Ovary (tissue), 7 donors: ENCODE measurements at regions not wholly inside any gene's neighbourhood (a gene's known extent, or its start where the extent isn't known, plus 50 kb on each side); places are given as distances from the start of the nearest gene placed in this dataset.
"Not testable (repeated sequence)": the region's sequence is repeated elsewhere in the genome, so short reads cannot be mapped to it uniquely, and the experiment has no call there.

ENCODE experiments used
- DNase-seq, 5 donors: peaks; one replicate each; pipeline ENCODE4 v3.0.0-alpha.2; 2019 to 2020
- H3K27ac ChIP-seq, 2 donors: fragments of 200-600 bp; one replicate each; pipeline versions ENCODE4 v1.5.1 to v1.8.0; 2019 to 2022
- H3K27me3 ChIP-seq: fragments of 200-600 bp; one replicate; pipeline ENCODE4 v1.8.0; 2022
- H3K36me3 ChIP-seq: fragments of 200-600 bp; sonication (generic); one replicate; pipeline ENCODE4 v1.5.1; 2019
- H3K4me1 ChIP-seq: one replicate; pipeline ENCODE4 v1.8.1; 2013; ENCODE audit warnings: mild to moderate bottlenecking, moderate library complexity; ENCODE audit not compliant: insufficient read depth
- H3K4me3 ChIP-seq: fragments of 200-600 bp; sonication (generic); one replicate; pipeline ENCODE4 v1.5.1; 2017
- H3K9me3 ChIP-seq, 2 donors: fragments of 200-600 bp in 1 of 2; sonication (generic) in 1 of 2; one replicate each; pipeline versions ENCODE4 v1.5.1 to v1.8.1; 2013 to 2019; ENCODE audit warnings: mild to moderate bottlenecking in 1 of 2, moderate library complexity in 1 of 2
- EP300 ChIP-seq: sonication (generic); formaldehyde crosslinking; IDR thresholded peaks from one replicate; pipeline ENCODE4 v1.6.1; 2017; ENCODE audit warnings: antibody characterized with exemption
- POLR2A ChIP-seq: fragments of 450-650 bp; IDR thresholded peaks from one replicate; pipeline ENCODE4 v1.6.1; 2017; ENCODE audit warnings: antibody characterized with exemption, mild to moderate bottlenecking, moderate library complexity
- WGBS, 3 donors: extraction: QIAGEN DNeasy Blood & Tissue Kit in 1 of 3; methylation state at CpG; one replicate each; pipeline versions ENCODE4 v1.1.5 to v1.1.7; 2013 to 2017; 5-methylcytosine and 5-hydroxymethylcytosine counted together
- intact Hi-C, 4 donors: fragments of 100-400 bp; cut with DNase I; formaldehyde crosslinking; loops; one replicate each; pipeline versions ENCODE4 v1.11.0 to v1.15.1; 2022 to 2023
- TF ChIP-seq, protein P1 (sequence below), 3 donors: fragments of 450-650 bp in 2 of 3; fragments of 200-600 bp in 1 of 3; IDR thresholded peaks; one replicate each; pipeline versions ENCODE4 v1.5.1 to v1.8.0; 2016 to 2022; ENCODE audit warnings: antibody characterized with exemption in 3 of 3, mild to moderate bottlenecking in 1 of 3
- donor health status: DM: no; HTN: no; CAD: no; lungs with moderate emphysema.
- donor health status: DM: no; HTN: no; CAD: no.
- donor health status: Bipolar disorder and iron deficiency.
- donor health status: DM: no; HTN: no; CAD: no.
- donor health status: DM: yes; HTN: yes; CAD: no.

DNA sequence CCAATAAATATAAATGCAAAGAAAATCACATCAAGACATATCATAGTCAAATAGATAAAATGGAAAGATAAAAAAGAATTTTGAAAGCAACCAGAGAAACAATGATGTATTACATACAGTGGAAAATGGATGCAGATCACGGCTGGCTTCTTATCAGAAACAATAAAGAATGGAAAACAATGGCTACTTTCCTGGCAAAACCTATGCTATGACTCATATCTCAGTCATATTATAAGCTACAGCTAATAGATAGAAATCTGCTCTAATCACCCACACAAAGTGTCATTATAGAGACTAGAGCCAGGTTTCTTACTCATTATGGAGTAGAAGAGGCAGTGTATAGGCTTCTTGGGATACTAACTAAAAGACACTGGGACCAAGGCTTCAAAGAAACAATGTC, 93.5 kb upstream of the TACR1 start:
- Histone ChIP-seq H3K4me3 (no peak overlapping the region), H3K27ac (no peak overlapping the region), H3K4me1 (no peaks in the 10 kb centered on the region), H3K36me3 (no peaks in the 10 kb centered on the region), H3K27me3 (no peaks in the 10 kb centered on the region), H3K9me3 (no peaks in the 10 kb centered on the region)
- 44 to 65% (median 63%) methylated on average over 1 of the region's 1 CpG for WGBS, 3 donors
- DNase-seq: no peak
- intact Hi-C loops: loop anchor here in 1 of 4 donors (5.0 kb wide), 1 partner anchor 631 kb away; no protein-coding TSS in a partner anchor
- TF ChIP-seq POLR2A (no peak), EP300 (no peak)

- Histone ChIP-seq H3K27me3 (no peaks in the 10 kb centered on the region), H3K36me3 (no peaks in the 10 kb centered on the region), H3K4me3 (no peak overlapping the region), H3K27ac (no peak overlapping the region), H3K4me1 (no peaks in the 10 kb centered on the region), H3K9me3 (no peaks in the 10 kb centered on the region)
- no peak for DNase-seq
- 39 to 46% (median 40%) methylated on average over 2 of the region's 2 CpGs for WGBS, 3 donors
- no peak for TF ChIP-seq EP300
- no peak for TF ChIP-seq POLR2A
- TF ChIP-seq, protein P1, sequence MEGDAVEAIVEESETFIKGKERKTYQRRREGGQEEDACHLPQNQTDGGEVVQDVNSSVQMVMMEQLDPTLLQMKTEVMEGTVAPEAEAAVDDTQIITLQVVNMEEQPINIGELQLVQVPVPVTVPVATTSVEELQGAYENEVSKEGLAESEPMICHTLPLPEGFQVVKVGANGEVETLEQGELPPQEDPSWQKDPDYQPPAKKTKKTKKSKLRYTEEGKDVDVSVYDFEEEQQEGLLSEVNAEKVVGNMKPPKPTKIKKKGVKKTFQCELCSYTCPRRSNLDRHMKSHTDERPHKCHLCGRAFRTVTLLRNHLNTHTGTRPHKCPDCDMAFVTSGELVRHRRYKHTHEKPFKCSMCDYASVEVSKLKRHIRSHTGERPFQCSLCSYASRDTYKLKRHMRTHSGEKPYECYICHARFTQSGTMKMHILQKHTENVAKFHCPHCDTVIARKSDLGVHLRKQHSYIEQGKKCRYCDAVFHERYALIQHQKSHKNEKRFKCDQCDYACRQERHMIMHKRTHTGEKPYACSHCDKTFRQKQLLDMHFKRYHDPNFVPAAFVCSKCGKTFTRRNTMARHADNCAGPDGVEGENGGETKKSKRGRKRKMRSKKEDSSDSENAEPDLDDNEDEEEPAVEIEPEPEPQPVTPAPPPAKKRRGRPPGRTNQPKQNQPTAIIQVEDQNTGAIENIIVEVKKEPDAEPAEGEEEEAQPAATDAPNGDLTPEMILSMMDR (IDR thresholded peaks at IDR 0.05): no peak
- intact Hi-C loops: loop anchor here in 1 of 4 donors (5.0 kb wide), 1 partner anchor 628 kb away; no protein-coding TSS in a partner anchor
Observed at GRCh38 chr2:75290600-75291150, 91.4 kb upstream of the TACR1 start.

- Histone ChIP-seq H3K27me3 (no peaks in the 10 kb centered on the region), H3K27ac (no peak overlapping the region), H3K36me3 (no peaks in the 10 kb centered on the region), H3K4me3 (no peak overlapping the region), H3K4me1 (no peaks in the 10 kb centered on the region), H3K9me3 (no peaks in the 10 kb centered on the region)
- WGBS, 3 donors: 86 to 94% (median 86%) methylated on average over 3 of the region's 3 CpGs
- intact Hi-C loops: loop anchor here in 1 of 4 donors (5.0 kb wide), 1 partner anchor 627 kb away; no protein-coding TSS in a partner anchor
- no peak for DNase-seq
- TF ChIP-seq, protein P1 (IDR thresholded peaks at IDR 0.05): no peak
- TF ChIP-seq POLR2A: no peak
- no peak for TF ChIP-seq EP300
Observed at GRCh38 chr2:75289771-75290170, 90.5 kb upstream of the TACR1 start.

DNA sequence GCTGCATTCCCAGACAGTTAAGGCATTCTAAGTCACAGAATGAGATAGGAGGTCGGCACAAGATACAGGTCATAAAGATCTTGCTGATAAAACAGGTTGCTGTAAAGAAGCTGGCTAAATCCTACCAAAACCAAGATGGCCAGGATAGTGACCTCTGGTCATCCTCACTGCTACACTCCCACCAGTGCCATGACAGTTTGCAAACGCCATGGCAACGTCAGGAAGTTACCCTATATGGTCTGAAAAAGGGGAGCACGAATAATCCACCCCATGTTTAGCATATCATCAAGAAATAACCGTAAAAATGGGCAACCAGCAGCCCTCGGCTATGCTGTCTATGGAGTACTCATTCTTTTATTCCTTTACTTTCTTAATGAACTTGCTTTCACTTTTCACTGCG, 89.9 kb upstream of the TACR1 start:
- 77 to 79% (median 79%) methylated on average over 7 of the region's 7 CpGs for WGBS, 3 donors
- DNase-seq, H3K36me3 ChIP-seq, H3K4me1 ChIP-seq, intact Hi-C loops, H3K27me3 ChIP-seq, H3K9me3 ChIP-seq, H3K27ac ChIP-seq, H3K4me3 ChIP-seq: not testable (repeated sequence)

DNA sequence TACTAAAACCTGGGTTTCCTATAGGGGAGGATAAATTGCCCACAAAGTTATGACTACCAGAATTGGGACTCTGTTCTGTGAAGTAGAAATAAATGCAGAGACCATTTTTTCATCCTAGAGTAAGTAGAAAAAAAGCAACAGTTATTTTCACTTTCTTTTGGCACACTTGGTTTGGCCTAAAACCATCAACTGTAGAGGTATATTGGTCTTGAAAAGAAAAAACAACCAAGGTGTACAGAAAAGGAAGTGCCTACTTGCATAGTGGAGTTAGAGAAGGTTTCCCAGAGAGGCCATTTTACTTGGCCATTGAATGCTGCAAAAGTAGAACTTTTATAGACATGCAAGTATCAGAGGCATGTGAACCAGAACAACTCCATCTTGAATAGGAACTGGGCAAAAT, 89.4 kb upstream of the TACR1 start:
- H3K27me3 ChIP-seq: no peaks in the 10 kb centered on the region
- H3K4me1 ChIP-seq: no peaks in the 10 kb centered on the region
- no peaks in the 10 kb centered on the region for H3K36me3 ChIP-seq
- H3K27ac ChIP-seq: no peak overlapping the region
- TF ChIP-seq POLR2A (no peak), EP300 (no peak)
- TF ChIP-seq, protein P1 (IDR thresholded peaks at IDR 0.05): no peak
- DNase-seq: no peak
- intact Hi-C loops: no loop called here
- H3K9me3 ChIP-seq: no peaks in the 10 kb centered on the region
- H3K4me3 ChIP-seq: no peak overlapping the region
